GM18909 (cell line): ENCODE measurements at regions not wholly inside any gene's neighbourhood (a gene's known extent, or its start where the extent isn't known, plus 50 kb on each side); places are given as distances from the start of the nearest gene placed in this dataset.
"Not testable (repeated sequence)": the region's sequence is repeated elsewhere in the genome, so short reads cannot be mapped to it uniquely, and the experiment has no call there.

Source experiments
- ATAC-seq: cut with Tn5 transposase; IDR thresholded peaks from one replicate; pipeline ENCODE4 v1.9.1; 2021; ENCODE audit warnings: mild to moderate bottlenecking; ENCODE audit not compliant: unreplicated experiment, poor library complexity

DNA sequence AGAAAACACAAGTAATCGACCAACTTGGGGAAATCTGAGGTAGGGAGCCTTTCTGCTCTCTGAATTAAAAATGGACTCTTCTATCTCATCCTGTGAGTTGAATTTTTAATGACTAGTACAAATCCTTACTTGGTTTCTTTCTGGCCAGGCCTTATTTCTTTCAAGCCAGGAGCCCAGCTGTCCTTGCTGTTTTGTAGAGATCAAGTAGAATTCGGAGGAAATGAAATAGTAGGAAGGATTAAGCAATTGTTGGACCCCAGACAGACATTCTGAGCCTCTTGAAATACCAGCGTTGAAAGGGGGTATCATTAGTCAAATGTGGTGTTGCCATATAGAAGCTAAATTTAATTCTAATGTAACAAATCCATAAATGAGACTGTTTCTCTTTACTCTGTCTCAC lies 53.7 kb upstream of the SMIM15 start:
- no peak for ATAC-seq

DNA sequence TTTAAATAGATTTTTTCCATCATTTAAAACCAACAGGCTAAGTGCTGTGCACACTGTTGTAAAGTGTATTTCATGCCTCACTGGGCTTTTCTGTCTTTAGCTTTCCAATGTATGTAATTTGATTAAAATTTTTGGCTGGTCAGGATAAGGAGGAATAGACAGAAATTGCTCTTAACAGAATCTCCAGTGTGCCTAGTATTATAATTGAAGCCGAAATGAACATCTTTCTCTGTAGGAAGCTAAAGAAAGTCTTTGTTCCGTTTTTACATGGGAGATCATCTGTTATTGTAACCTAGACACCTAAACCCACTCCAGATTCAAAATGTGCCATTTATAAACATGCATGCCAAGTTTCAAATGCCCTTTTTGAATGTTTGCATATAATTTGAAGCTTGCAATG lies 54.5 kb upstream of the SMIM15 start:
- no peak for ATAC-seq

DNA sequence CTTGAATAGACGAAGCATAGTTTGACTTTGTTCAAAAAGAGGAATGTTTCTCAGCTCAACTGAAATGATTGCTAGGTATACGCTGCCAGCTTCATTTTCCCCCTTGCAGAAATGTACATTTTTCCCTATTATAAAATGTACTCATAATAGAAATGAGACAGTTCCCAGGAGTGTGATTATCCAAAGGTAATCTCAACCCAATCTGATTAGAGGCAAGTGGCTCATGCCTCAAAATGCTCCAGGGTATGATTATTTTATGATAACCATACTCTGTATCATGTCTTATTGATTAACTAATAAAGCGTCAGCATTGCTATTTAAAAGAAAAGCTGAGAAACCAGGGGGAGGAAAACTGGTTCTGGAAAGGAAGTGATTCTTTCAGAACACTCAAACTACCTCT lies 54.9 kb upstream of the SMIM15 start:
- no peak for ATAC-seq

DNA sequence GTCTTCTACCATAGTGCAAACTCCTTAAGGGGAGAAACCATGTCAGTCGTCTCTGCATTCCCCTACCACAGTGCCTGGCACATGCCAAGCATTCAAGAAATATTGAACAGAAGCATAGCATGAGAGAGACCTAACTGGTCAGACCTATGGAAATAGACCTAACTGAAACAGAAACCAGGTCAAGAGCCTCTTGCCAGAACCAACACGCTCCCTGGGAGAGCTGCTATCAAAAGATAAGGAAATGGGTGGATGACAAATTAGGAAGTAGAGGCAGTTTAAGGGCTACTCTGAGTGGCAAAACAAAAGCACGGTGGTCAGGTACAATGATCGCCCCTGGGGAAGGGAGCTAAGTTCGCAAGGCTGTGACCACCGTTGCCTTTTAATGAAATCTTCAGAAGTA lies 66.0 kb upstream of the SMIM15 start:
- ATAC-seq: no peak

DNA sequence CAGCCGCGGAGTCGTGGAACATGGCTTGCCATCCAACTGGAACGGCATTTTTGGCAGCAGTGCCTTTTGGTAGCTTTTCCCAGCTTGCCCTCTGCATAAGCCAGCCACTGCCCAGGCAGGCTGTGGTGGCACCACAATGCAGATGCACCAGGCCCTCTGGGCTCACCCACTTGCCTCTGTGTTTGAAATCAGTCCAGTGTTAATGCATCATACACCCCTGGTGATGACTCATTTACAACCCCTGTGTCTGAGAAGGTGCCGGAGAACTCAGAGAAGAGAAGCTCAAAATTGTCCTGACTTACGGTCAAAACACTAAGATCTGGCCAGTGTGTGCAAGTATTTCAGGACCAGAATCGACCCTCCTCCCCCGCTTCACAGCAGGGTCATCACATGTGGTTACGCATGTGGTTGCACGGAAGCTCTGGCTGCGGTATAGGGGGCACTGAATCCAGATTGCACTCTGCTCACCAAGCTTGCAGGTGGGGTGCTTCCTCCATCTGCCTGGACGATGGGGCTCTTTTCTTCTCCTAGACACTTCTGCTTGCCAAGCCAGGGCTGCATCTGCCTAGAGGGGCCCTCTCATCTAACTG lies 66.5 kb upstream of the SMIM15 start:
- ATAC-seq: peak; percentile 41

DNA sequence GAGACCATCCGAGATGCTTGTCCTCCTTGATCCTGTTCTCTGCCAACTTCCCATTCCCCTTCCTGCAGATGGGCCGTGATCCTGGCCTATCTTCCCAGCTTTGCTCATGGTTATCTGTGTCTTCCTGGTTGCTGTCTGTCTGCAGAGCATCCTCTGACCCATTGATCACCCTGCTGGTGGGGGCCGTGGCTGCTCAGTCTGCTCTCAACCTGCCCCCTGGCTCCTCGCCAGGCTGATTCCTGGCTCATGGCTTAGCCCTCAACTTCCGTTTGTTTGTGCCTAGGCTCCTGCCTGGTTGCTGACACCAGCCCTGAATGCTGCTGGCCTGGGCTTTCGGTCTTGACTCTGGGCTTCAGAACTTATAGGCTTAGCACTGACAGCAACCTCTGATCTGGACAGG lies 67.1 kb upstream of the SMIM15 start:
- no peak for ATAC-seq

DNA sequence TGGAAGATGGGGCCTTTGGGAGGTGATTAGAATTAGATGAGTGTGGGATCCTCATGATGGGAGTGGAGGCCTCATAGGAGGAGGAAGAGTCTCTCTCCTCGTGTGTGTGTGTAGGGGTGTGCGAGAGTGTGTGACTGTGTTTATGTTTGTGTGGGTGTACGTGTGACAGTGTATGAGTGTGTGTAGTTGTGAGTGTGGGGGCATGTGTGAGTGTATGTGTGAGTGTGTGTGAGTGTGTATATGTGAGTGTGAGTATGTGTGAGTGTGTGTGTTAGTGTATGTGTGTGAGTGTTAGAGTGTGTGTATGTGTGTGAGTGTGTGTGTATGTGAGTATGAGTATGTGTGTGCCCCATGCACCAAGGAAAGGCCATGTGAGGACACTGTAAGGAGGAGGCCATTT lies 68.2 kb upstream of the SMIM15 start:
- ATAC-seq: no peak

DNA sequence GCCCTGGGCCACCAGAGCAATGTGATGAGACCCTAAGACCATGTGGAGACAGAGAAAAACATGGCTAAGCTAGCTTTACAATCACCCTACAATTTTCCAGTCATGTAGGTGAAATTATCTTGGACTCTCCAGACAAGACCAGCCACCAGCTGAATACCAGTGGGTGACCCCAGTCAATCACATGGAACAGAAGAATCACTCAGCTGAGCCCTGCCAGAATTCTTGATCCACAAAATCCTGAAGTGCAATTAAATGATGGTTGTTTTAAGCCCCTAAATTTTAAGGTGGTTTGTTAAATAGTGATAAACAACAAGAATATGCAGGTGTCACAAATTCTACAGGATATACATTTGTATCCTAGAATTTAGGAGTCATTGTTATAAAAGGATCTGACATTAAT lies 69.5 kb upstream of the SMIM15 start:
- ATAC-seq: no peak

DNA sequence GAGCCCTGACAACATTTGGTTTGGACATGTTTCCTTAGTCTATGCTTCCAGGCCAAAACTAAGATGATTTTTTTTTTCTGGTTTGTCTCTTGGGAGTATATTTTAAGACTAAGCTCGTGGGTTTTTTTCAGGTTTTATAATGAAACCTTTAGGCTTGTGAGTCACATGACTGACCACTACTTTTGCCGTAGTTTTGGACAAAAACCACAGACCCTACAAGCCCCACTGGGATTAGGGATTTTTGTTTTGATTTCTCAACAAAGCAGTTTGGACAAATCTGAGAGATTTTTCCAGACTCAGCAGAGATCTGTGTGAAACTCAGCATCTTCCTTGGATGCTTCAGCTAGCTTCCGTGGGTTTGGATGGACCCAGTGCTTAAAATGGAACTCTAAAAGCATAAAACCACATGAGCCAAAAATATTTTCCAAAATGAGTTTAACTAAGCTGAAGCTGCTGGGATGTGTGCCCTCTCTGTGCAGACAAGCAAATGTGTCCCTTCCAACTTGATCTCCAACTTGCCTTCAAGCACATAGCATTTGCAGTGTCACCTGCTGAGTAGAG lies 70.3 kb upstream of the SMIM15 start:
- no peak for ATAC-seq

DNA sequence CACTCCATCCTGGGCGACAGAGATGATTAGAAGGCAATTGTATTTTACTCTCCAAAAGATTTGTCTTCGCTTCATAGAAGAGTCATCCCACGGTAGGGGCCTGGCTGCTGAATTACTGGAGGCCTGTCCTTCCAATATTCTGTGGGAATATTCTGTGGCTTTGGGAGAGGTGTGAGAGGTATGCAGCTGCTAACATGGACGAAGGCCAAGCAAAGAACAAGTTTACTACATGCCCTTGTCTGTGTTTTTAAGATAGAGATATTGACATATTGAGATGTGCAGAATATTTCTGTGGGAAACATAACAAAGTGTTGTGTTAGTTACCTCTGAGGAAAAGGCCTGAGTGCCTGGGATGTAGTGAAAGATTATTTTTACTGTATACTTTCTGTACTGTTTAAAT lies 71.8 kb upstream of the SMIM15 start:
- ATAC-seq: no peak

DNA sequence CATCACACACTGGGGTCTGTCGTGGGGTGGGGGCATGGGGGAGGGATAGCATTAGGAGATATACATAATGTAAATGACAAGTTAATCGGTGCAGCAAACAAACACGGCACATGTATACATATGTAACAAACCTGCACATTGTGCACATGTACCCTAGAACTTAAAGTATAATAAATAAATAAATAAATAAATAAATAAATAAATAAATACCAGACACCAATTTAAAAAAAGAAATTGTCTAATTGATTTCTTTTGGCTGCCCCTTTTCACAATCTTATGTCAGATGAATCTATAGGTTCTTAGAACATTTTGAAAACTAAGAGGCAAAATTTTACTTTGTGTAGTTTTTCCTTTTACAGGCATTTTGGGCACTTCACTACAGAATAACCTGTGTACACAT lies 74.4 kb upstream of the SMIM15 start:
- not testable (repeated sequence) for ATAC-seq

DNA sequence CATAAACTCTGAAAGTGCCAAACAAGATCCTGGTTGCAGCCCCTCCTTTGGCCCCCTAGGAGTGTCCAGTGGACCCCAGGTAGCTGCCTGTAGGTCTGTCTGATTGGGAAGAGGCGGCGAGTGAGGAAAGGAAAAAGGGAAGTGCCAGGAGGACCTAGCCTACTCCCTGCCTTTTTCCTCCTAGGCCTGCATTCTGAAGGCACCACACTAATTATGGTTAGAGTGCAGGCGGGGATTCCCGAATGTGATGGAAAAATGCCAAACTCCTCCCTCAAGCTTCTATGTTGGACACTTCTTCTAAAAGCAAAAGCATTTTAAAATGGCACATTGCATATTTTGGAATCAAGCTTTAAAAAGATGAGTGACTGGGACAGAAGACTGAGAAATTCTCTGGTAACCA lies 83.2 kb upstream of the SMIM15 start:
- ATAC-seq: no peak

DNA sequence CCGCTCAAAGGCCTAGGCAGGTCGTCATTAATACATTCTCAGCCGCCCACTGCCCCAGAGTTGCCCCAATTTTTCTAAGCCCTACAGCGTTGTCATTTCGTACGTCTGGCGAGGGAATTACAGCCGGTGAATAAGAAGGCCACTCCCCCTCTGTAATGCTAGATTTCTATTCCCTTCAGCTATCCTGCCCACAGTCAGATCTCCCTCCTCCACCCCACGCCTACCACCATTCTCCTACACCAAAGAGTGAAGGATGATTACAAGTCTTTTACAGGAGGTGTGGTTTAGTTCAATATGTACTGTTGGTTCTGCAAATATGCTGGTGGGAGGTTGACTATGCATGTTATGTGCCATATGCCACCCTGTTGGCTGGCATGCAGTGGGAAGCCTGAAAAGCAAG lies 83.7 kb upstream of the SMIM15 start:
- no peak for ATAC-seq

DNA sequence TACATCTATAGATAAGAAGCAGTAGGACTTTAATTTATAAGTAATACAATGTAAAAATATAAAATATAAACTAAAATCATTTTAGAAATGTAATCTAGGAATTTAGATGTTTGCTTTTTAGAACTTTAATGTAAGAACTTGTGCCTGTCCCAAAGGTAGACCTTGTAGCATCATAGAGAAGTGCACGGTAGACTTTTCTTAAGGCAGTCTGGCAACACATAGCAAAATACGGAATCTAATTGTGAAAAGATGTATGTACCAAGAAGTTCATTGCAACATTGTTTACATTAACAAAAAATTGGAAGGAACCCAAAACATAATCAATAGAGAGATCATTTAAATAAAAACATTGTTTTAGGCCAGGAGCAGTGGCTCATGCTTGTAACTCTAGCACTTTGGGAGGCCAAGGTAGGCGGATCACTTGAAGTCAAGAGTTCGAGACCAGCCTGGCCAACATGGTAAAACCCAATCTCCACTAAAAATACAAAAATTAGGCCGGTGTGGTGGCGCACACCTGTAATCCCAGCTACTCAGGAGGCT lies 84.6 kb upstream of the SMIM15 start:
- ATAC-seq: no peak

DNA sequence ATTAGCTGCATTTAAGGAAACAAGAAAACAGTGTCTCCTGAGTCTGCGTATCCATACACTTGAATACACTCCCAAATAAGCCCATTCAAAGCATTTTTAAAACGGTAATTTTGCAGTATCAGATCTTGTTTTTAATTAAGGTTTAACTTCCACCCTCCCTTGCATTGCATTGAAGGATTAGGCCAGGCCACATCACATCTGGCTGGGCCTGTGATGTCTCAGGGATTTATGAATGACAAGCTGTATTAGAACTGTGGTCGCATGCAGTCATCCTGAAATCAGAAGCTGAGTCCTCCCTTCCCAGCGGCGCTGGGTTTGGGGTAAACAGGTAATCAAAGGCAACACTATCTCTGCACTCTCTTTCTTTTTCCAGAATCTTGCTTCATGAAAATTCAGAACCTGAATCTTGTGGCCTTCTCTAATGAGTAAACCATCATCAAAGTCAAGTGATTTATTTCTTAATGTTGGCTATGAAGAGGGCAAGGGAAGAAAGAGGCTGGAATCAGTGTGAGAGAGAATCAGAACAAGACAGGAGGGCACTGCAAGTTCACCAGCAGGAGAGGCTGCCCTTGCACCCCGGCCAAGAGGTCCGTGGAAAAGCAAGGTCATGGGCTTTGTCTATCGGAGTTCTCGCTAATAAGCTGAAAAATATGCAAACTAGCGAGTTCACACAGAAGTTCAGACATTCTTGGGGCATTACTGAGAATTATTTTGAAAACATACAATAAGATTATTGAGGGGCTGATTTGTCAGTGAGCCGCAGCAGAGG lies 80.0 kb upstream of the ZSWIM6 start:
- no peak for ATAC-seq

DNA sequence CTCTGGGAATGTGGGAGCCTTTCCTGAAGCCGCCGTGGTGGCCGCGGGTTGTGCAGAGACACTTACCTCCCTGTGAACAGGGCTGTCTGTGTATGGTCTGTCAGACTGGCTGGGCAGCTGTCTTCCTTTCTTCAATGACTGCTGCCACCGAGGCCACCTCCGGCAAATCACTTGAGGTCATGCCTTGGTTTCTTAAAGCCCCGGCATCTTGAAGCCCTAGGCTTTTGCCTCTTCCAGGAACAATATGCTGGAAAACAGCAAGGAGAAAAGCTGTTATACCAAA lies 79.5 kb upstream of the ZSWIM6 start:
- no peak for ATAC-seq

DNA sequence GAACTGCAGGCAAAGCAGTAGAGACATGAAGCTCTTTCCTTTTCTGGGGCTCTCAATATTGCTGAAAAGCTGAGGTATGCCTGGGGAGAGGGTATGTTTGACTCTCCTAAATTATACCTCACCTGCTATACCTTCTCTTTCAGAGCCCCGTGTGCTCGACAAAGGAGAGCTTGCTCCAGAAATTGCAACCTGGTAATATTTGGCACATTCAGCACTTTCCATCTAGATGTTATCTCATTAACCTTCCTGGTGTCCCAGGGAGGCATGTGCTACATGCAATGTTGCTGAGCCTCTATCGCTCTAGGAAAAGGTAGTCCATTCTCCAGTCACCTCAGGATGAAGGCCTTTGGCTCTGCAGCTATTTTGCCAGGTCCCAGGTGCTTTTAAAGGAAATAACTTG lies 78.5 kb upstream of the ZSWIM6 start:
- ATAC-seq: no peak

DNA sequence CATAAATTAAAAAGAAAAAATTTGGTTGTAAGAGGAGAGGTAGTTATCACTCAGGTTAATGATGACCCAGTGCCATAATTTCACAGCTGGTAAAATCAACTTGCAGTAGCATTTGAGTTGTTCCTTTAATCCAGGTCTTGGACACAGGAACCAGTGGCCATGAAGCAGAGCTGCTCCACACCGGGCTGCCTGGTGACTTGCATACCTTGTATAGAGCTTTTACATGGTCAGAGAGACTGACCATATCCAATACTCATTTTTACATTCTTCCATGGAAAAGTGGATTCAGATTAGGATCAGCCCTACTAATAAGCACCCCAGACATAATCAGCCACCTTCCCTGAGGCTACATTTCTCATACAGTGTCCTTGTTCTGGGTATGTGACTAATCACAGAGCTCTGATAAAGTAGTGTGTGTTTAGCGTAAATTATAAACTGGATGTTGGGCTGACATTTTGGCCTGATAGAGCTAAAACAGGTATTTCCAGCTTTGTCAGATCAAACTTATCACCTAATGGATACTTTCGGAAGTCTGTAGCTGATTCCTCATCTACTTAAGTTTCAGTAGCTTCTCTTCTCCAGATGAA lies 77.0 kb upstream of the ZSWIM6 start:
- ATAC-seq: no peak

DNA sequence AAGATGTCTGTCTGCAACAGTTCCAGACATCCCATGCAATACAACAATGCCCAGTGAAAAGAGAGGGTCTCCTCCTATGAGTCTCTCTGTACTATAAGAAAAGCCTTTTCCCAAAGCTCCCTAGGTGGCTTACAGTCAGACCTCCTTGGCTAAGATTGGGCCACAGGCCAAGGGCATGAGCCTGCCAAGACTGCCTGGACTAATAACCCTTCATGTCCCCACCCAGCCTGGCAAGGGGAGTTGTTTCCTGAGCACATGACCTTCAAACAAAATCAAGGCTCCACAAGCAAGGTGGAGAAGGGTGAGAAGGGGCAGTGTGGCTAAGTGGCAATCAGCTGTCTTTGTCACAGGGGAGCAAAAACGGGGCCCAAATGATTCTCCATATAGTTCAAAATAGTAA lies 75.6 kb upstream of the ZSWIM6 start:
- no peak for ATAC-seq

DNA sequence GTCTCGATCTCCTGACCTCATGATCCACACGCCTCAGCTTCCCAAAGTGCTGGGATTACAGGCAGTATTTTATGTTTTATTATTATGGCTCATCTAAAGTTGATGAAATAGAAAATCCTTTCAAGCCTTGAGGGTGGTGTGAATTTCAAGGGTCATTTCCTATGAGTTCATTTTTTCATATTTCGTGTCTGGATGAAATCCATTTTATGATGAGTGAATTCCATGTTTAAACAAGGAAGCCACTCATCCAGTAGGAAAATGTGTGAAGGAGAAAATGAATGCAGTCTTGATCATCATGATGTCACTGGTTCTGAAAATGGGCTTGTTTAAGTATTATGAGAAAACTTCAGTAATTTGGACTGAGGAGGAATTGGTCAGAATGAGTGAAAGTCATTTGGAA lies 74.6 kb upstream of the ZSWIM6 start:
- no peak for ATAC-seq

DNA sequence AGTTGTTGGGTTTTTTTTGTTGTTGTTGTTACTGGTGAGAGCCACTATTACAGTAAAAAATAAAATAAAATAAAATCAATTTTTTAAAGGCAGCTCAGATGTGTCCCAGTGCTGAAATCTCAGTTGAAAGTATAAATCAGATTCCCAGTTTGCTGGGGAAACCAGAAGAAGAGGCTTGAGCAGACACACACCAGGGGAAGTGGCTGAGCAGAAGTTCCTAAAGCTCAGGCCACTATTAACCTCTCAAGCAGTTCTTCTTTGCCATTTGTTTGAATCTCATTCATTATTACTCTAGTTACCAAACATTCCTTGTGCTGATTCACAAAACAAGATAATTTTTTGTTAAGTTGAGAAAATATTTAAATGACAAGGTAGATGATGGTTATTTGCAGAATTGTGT lies 70.9 kb upstream of the ZSWIM6 start:
- no peak for ATAC-seq

DNA sequence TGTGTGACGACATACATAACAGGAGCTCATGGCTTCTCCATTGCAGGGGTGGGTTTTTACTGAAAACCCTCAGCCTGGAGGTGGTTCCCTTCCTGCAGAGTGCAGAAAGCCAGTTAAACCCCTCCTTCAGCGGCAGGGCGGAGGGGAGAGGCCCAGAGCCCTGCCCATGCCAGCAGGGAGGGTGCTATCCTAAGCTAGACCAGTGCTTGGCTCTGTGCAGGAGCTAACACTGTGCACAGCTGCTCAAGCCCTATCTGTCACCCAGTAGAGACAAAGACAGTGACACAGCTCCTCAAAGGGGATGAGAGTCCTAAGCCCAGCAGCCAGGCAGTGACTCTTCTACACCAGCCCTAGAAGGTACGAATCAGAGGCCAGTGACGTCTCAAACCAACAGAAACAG lies 70.0 kb upstream of the ZSWIM6 start:
- ATAC-seq: no peak
